Rectal smooth muscle tissue (tissue), 1 donor: ENCODE measurements at regions not wholly inside any gene's neighbourhood (a gene's known extent, or its start where the extent isn't known, plus 50 kb on each side); places are given as distances from the start of the nearest gene placed in this dataset.

Experiments used
- H3K27ac ChIP-seq: one replicate; pipeline ENCODE4 v1.7.0; 2013; ENCODE audit warnings: low read depth, low read length, inconsistent platforms
- H3K27me3 ChIP-seq: one replicate; pipeline ENCODE4 v1.7.0; 2013; ENCODE audit warnings: low read length; ENCODE audit not compliant: control insufficient read depth, insufficient read depth
- H3K36me3 ChIP-seq: one replicate; pipeline ENCODE4 v1.7.0; 2013; ENCODE audit warnings: low read length; ENCODE audit not compliant: control insufficient read depth, insufficient read depth
- H3K4me1 ChIP-seq: one replicate; pipeline ENCODE4 v1.7.0; 2013; ENCODE audit warnings: low read length; ENCODE audit not compliant: control insufficient read depth, insufficient read depth
- H3K4me3 ChIP-seq: one replicate; pipeline ENCODE4 v1.7.0; 2013; ENCODE audit warnings: low read length
- H3K9ac ChIP-seq: one replicate; pipeline ENCODE4 v1.7.0; 2013; ENCODE audit warnings: low read length

- no peak overlapping the region for H3K9ac ChIP-seq
- H3K36me3 ChIP-seq = no peaks in the 10 kb centered on the region
- H3K27ac ChIP-seq = no peak overlapping the region
- H3K27me3 ChIP-seq = no peaks in the 10 kb centered on the region
- H3K4me1 ChIP-seq = no peaks in the 10 kb centered on the region
- no peak overlapping the region for H3K4me3 ChIP-seq
Measured at GRCh38 chr15:95910643-95911212, 419.8 kb upstream of the NR2F2 start.

- H3K36me3 ChIP-seq = no peaks in the 10 kb centered on the region
- H3K4me1 ChIP-seq = no peaks in the 10 kb centered on the region
- H3K9ac ChIP-seq = no peak overlapping the region
- H3K27ac ChIP-seq = no peak overlapping the region
- H3K27me3 ChIP-seq = no peaks in the 10 kb centered on the region
- H3K4me3 ChIP-seq = no peak overlapping the region
Measured at GRCh38 chr15:95911570-95912279, 418.8 kb upstream of the NR2F2 start.

GRCh38 chr15:95912280-95912625, 418.2 kb upstream of the NR2F2 start:
- Histone ChIP-seq H3K4me1 (no peaks in the 10 kb centered on the region), H3K36me3 (no peaks in the 10 kb centered on the region), H3K27ac (no peak overlapping the region), H3K4me3 (no peak overlapping the region), H3K9ac (no peak overlapping the region), H3K27me3 (no peaks in the 10 kb centered on the region)

- H3K4me3 ChIP-seq = no peak overlapping the region
- H3K36me3 ChIP-seq = no peaks in the 10 kb centered on the region
- no peak overlapping the region for H3K9ac ChIP-seq
- H3K27me3 ChIP-seq = no peaks in the 10 kb centered on the region
- no peak overlapping the region for H3K27ac ChIP-seq
- H3K4me1 ChIP-seq = no peaks in the 10 kb centered on the region
Measured at GRCh38 chr15:95912728-95913127, 417.8 kb upstream of the NR2F2 start.

GRCh38 chr15:95916568-95916967, 413.9 kb upstream of the NR2F2 start:
- no peaks in the 10 kb centered on the region for H3K4me1 ChIP-seq
- no peak overlapping the region for H3K27ac ChIP-seq
- no peaks in the 10 kb centered on the region for H3K27me3 ChIP-seq
- no peaks in the 10 kb centered on the region for H3K36me3 ChIP-seq
- H3K4me3 ChIP-seq = no peak overlapping the region
- H3K9ac ChIP-seq = no peak overlapping the region

GRCh38 chr15:95918525-95918924, 412.0 kb upstream of the NR2F2 start:
- no peaks in the 10 kb centered on the region for H3K36me3 ChIP-seq

GRCh38 chr15:95919460-95919859, 411.0 kb upstream of the NR2F2 start:
- no peak overlapping the region for H3K9ac ChIP-seq
- H3K36me3 ChIP-seq = no peaks in the 10 kb centered on the region
- no peaks in the 10 kb centered on the region for H3K4me1 ChIP-seq
- no peaks in the 10 kb centered on the region for H3K27me3 ChIP-seq
- H3K27ac ChIP-seq = no peak overlapping the region
- H3K4me3 ChIP-seq = no peak overlapping the region

More at GRCh38 chr15:95918525-95918924, 412.0 kb upstream of the NR2F2 start:
- H3K27ac ChIP-seq = no peak overlapping the region
- no peak overlapping the region for H3K9ac ChIP-seq
- H3K4me3 ChIP-seq = no peak overlapping the region
- H3K4me1 ChIP-seq = no peaks in the 10 kb centered on the region
- H3K27me3 ChIP-seq = no peaks in the 10 kb centered on the region

GRCh38 chr15:95921404-95921803, 409.1 kb upstream of the NR2F2 start:
- Histone ChIP-seq H3K4me3 (no peak overlapping the region), H3K9ac (no peak overlapping the region), H3K27ac (no peak overlapping the region), H3K27me3 (no peaks in the 10 kb centered on the region), H3K36me3 (no peaks in the 10 kb centered on the region), H3K4me1 (no peaks in the 10 kb centered on the region)

- no peak overlapping the region for H3K9ac ChIP-seq
- no peak overlapping the region for H3K4me3 ChIP-seq
- H3K27me3 ChIP-seq = no peaks in the 10 kb centered on the region
- H3K4me1 ChIP-seq = no peaks in the 10 kb centered on the region
- H3K36me3 ChIP-seq = no peaks in the 10 kb centered on the region
- H3K27ac ChIP-seq = no peak overlapping the region
Measured at GRCh38 chr15:95922431-95922830, 408.1 kb upstream of the NR2F2 start.

GRCh38 chr15:95923792-95924191, 406.7 kb upstream of the NR2F2 start:
- Histone ChIP-seq H3K4me1 (no peaks in the 10 kb centered on the region), H3K27ac (no peak overlapping the region), H3K4me3 (no peak overlapping the region), H3K9ac (no peak overlapping the region), H3K27me3 (no peaks in the 10 kb centered on the region), H3K36me3 (no peaks in the 10 kb centered on the region)

- Histone ChIP-seq H3K9ac (no peak overlapping the region), H3K36me3 (no peaks in the 10 kb centered on the region), H3K27me3 (no peaks in the 10 kb centered on the region), H3K27ac (no peak overlapping the region), H3K4me1 (no peaks in the 10 kb centered on the region), H3K4me3 (no peak overlapping the region)
Measured at GRCh38 chr15:95928822-95929221, 401.7 kb upstream of the NR2F2 start.

- Histone ChIP-seq H3K27me3 (no peaks in the 10 kb centered on the region), H3K27ac (no peak overlapping the region), H3K4me3 (no peak overlapping the region), H3K9ac (no peak overlapping the region), H3K36me3 (no peaks in the 10 kb centered on the region), H3K4me1 (no peaks in the 10 kb centered on the region)
Measured at GRCh38 chr15:95929232-95929846, 401.2 kb upstream of the NR2F2 start.
